ENCODE measurements at regions not wholly inside any gene's neighbourhood (a gene's known extent, or its start where the extent isn't known, plus 50 kb on each side); places are given as distances from the start of the nearest gene placed in this dataset.
A peak's percentile ranks its signal among the peaks of the same experiment; 100 is the strongest.

- no peaks in the 10 kb centered on the region for H3K9me3 ChIP-seq (ENCODE audit: severe bottlenecking)
- H3K27ac ChIP-seq = no peak overlapping the region
- no peaks in the 10 kb centered on the region for H3K36me3 ChIP-seq
- no peak for DNase-seq
- TF ChIP-seq CTCF (IDR thresholded peaks at IDR 0.05; ENCODE audit: low read depth, low read length) = no peak
- no peak overlapping the region for H3K4me3 ChIP-seq (ENCODE audit: low read depth, low read length)
- H3K27me3 ChIP-seq (ENCODE audit: insufficient read depth, low read depth, severe bottlenecking) = no peaks in the 10 kb centered on the region
Measured at GRCh38 chr14:62156052-62156451, 393.8 kb downstream of the SNAPC1 start.

- Histone ChIP-seq H3K9me3 (ENCODE audit: severe bottlenecking) (no peaks in the 10 kb centered on the region), H3K27me3 (ENCODE audit: insufficient read depth, low read depth, severe bottlenecking) (no peaks in the 10 kb centered on the region), H3K36me3 (no peaks in the 10 kb centered on the region), H3K27ac (no peak overlapping the region), H3K4me3 (ENCODE audit: low read depth, low read length) (no peak overlapping the region)
- DNase-seq = no peak
- no peak for TF ChIP-seq CTCF (IDR thresholded peaks at IDR 0.05; ENCODE audit: low read depth, low read length)
Measured at GRCh38 chr14:62158779-62159178, 396.6 kb downstream of the SNAPC1 start.

- no peaks in the 10 kb centered on the region for H3K36me3 ChIP-seq
- TF ChIP-seq CTCF (IDR thresholded peaks at IDR 0.05; ENCODE audit: low read depth, low read length) = no peak
- H3K27ac ChIP-seq = no peak overlapping the region
- DNase-seq = no peak
- no peaks in the 10 kb centered on the region for H3K27me3 ChIP-seq (ENCODE audit: insufficient read depth, low read depth, severe bottlenecking)
- H3K4me3 ChIP-seq (ENCODE audit: low read depth, low read length) = no peak overlapping the region
- no peaks in the 10 kb centered on the region for H3K9me3 ChIP-seq (ENCODE audit: severe bottlenecking)
Measured at GRCh38 chr14:62159314-62159713, 397.1 kb downstream of the SNAPC1 start.

GRCh38 chr14:62162998-62163589, 400.9 kb downstream of the SNAPC1 start:
- Histone ChIP-seq H3K4me3 (ENCODE audit: low read depth, low read length) (no peak overlapping the region), H3K27me3 (ENCODE audit: insufficient read depth, low read depth, severe bottlenecking) (no peaks in the 10 kb centered on the region), H3K27ac (no peak overlapping the region), H3K36me3 (no peaks in the 10 kb centered on the region), H3K9me3 (ENCODE audit: severe bottlenecking) (no peaks in the 10 kb centered on the region)
- DNase-seq = peak; percentile 20
- peak; percentile 78 for TF ChIP-seq CTCF (IDR thresholded peaks at IDR 0.05; ENCODE audit: low read depth, low read length)

- Histone ChIP-seq H3K27me3 (ENCODE audit: insufficient read depth, low read depth, severe bottlenecking) (no peaks in the 10 kb centered on the region), H3K4me3 (ENCODE audit: low read depth, low read length) (no peak overlapping the region), H3K9me3 (ENCODE audit: severe bottlenecking) (no peaks in the 10 kb centered on the region), H3K27ac (no peak overlapping the region), H3K36me3 (no peaks in the 10 kb centered on the region)
- no peak for TF ChIP-seq CTCF (IDR thresholded peaks at IDR 0.05; ENCODE audit: low read depth, low read length)
- DNase-seq = no peak
Measured at GRCh38 chr14:62168564-62169155, 406.4 kb downstream of the SNAPC1 start.
